ENCODE measurements at regions not wholly inside any gene's neighbourhood (a gene's known extent, or its start where the extent isn't known, plus 50 kb on each side); places are given as distances from the start of the nearest gene placed in this dataset.

DNA sequence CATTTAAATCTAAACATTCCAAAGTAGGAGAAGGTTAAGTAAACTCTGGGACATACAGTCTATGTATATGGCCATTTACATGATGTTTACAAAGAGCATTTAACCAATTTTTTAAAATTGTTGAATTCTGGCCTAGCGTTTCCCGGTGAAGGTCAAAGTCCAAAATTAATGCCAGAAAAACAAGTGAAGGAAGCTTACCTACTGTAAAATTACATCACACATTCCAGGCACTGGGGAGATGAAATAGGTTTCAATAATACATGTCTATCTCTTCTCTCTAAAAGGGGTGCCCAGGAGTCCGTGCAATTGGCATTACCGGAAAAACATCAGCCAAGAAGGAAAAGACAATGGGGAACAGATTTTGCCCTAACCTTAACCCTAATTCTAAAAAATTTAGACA lies 358.8 kb downstream of the VPS13C start (continued):
- no peak for TF ChIP-seq HDAC8 (tag; IDR thresholded peaks at IDR 0.05)
- no peak for TF ChIP-seq U2AF1 (optimal IDR thresholded peaks at IDR 0.05; ENCODE audit: low read depth, low read length)
- no peak for TF ChIP-seq CCNT2 (IDR thresholded peaks at IDR 0.05; ENCODE audit: borderline replicate concordance, extremely low read depth, insufficient read length, low read depth, low read length)
- TF ChIP-seq, protein P1, sequence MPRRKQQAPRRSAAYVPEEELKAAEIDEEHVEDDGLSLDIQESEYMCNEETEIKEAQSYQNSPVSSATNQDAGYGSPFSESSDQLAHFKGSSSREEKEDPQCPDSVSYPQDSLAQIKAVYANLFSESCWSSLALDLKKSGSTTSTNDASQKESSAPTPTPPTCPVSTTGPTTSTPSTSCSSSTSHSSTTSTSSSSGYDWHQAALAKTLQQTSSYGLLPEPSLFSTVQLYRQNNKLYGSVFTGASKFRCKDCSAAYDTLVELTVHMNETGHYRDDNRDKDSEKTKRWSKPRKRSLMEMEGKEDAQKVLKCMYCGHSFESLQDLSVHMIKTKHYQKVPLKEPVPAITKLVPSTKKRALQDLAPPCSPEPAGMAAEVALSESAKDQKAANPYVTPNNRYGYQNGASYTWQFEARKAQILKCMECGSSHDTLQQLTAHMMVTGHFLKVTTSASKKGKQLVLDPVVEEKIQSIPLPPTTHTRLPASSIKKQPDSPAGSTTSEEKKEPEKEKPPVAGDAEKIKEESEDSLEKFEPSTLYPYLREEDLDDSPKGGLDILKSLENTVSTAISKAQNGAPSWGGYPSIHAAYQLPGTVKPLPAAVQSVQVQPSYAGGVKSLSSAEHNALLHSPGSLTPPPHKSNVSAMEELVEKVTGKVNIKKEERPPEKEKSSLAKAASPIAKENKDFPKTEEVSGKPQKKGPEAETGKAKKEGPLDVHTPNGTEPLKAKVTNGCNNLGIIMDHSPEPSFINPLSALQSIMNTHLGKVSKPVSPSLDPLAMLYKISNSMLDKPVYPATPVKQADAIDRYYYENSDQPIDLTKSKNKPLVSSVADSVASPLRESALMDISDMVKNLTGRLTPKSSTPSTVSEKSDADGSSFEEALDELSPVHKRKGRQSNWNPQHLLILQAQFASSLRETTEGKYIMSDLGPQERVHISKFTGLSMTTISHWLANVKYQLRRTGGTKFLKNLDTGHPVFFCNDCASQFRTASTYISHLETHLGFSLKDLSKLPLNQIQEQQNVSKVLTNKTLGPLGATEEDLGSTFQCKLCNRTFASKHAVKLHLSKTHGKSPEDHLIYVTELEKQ (CRISPR knock-in tag; IDR thresholded peaks at IDR 0.05), result no peak
- no peak for TF ChIP-seq SREBF2 (CRISPR knock-in tag; IDR thresholded peaks at IDR 0.05)

DNA sequence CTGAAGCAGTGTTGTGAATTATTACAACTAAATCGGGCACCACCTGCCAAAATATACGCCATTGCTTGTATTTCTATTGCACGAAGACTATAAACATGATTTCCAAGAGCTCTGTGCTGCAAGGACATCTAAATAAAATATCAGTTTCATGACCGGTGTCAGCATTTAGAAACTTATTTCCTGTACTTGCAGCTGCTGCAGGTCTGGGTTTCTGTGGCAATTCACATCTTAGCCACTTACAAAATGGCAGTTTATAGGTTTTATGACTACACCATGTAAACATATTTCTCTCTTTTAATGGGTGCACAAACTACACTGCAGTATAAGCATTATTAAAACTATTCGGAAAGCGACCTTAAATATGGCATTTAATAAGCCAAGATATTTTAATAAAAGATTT lies 359.4 kb downstream of the VPS13C start:
- Histone ChIP-seq H3K9me3 (replicated peaks; ENCODE audit: control insufficient read depth, insufficient read depth, low read depth, low read length) (no peaks in the 10 kb centered on the region), H3K4me3 (no peak overlapping the region), H4K20me1 (replicated peaks; ENCODE audit: control insufficient read depth, insufficient read depth, low read length) (no peaks in the 10 kb centered on the region), H3K4me2 (ENCODE audit: insufficient read depth, low read length) (no peak overlapping the region), H3K36me3 (ENCODE audit: control insufficient read depth, insufficient read depth, low read length) (no peaks in the 10 kb centered on the region), H3K4me1 (replicated peaks in 1 of 2; ENCODE audit: control insufficient read depth in 2 of 2, insufficient read depth in 2 of 2, low read length in 2 of 2) (no peaks in the 10 kb centered on the region), H3K9ac (ENCODE audit: insufficient read depth in 1 of 2, low read depth in 2 of 2, low read length in 2 of 2) (no peak overlapping the region), H3K27ac (ENCODE audit: extremely low read depth, low read depth, low read length) (no peak overlapping the region), H3K9me1 (ENCODE audit: control insufficient read depth, insufficient read depth, low read length) (no peaks in the 10 kb centered on the region), H2AFZ (ENCODE audit: low read depth, low read length) (no peak overlapping the region), H3K27me3 (ENCODE audit: control insufficient read depth in 2 of 2, insufficient read depth in 2 of 2, low read length in 2 of 2) (peaks cover 0 to 3% of the 10 kb centered on the region in 2 experiments; a peak in 3 of 5 replicates), H3K79me2 (ENCODE audit: control insufficient read depth, insufficient read depth, low read length) (no peaks in the 10 kb centered on the region)
- 0% methylated on average over 6 of the region's 6 CpGs for WGBS (ENCODE audit: insufficient coverage, low coverage, missing lambda C conversion rate)
- ChIA-PET CTCF (ENCODE audit: low intra/inter-chr PET ratio) (no interaction called here), POLR2A (no interaction called here)
- no TSS peak for BruUV-seq (replicated peaks)
- FAIRE-seq (no peak), DNase-seq (ENCODE audit: extremely low read depth in 1 of 4, low spot score in 3 of 4) (no peak), ATAC-seq (no peak)
- TF ChIP-seq KAT7 (CRISPR knock-in tag; IDR thresholded peaks at IDR 0.05; ENCODE audit: borderline replicate concordance), result no peak
- intact Hi-C loops (cut with micrococcal nuclease) (loop anchor here (10.0 kb wide), 1 partner anchor 134 kb away; no protein-coding TSS in a partner anchor), in situ Hi-C loops (cut with MboI) (no loop called here)

Data from K562 (cell line).